BJ (cell line): ENCODE measurements at regions not wholly inside any gene's neighbourhood (a gene's known extent, or its start where the extent isn't known, plus 50 kb on each side); places are given as distances from the start of the nearest gene placed in this dataset.

Experiments used
- CTCF ChIA-PET: fragments of 350-600 bp; formaldehyde crosslinking; extraction: SDS; loops from one replicate; lab custom pipeline; 2021; ENCODE audit warnings: antibody characterized with exemption, inconsistent platforms; lab: Yijun Ruan, JAX
- POLR2A ChIA-PET: fragments of 300-600 bp; sonication (Branson Sonifier 250); formaldehyde crosslinking; extraction: SDS; loops from one replicate; lab custom pipeline; 2021; ENCODE audit warnings: antibody characterized with exemption; lab: Charles Lee
- DNase-seq: peaks from one replicate; pipeline ENCODE4 v3.0.0-alpha.2; 2011; ENCODE audit warnings: low read depth
- H3K27me3 ChIP-seq: 2 replicates; pipeline ENCODE4 v1.6.0; 2011; ENCODE audit warnings: low read length; ENCODE audit not compliant: control insufficient read depth, insufficient read depth
- H3K36me3 ChIP-seq: 2 replicates; pipeline ENCODE4 v1.5.1; 2011; ENCODE audit warnings: low read length; ENCODE audit not compliant: control insufficient read depth, insufficient read depth
- H3K4me3 ChIP-seq: 2 replicates; pipeline ENCODE4 v1.5.1; 2011; ENCODE audit warnings: low read depth, mild to moderate bottlenecking, control low read depth, low read length
- CTCF ChIP-seq: IDR thresholded peaks from 2 replicates; pipeline ENCODE4 v1.5.1; 2011; ENCODE audit warnings: low read depth, mild to moderate bottlenecking, control low read depth, inconsistent platforms, low read length, moderate library complexity; ENCODE audit not compliant: insufficient read depth

- no peak for TF ChIP-seq CTCF
- Histone ChIP-seq H3K4me3 (no peak overlapping the region), H3K27me3 (no peaks in the 10 kb centered on the region), H3K36me3 (no peaks in the 10 kb centered on the region)
- ChIA-PET POLR2A (no interaction called here), CTCF (no interaction called here)
- no peak for DNase-seq
These were observed 73.5 kb upstream of the VASH1 start for GRCh38 chr14:76687611-76688382.

GRCh38 chr14:76688383-76688671 is 72.9 kb upstream of the VASH1 start:
- ChIA-PET CTCF (no interaction called here), POLR2A (no interaction called here)
- Histone ChIP-seq H3K27me3 (no peaks in the 10 kb centered on the region), H3K4me3 (no peak overlapping the region), H3K36me3 (no peaks in the 10 kb centered on the region)
- no peak for TF ChIP-seq CTCF
- DNase-seq: no peak

DNA sequence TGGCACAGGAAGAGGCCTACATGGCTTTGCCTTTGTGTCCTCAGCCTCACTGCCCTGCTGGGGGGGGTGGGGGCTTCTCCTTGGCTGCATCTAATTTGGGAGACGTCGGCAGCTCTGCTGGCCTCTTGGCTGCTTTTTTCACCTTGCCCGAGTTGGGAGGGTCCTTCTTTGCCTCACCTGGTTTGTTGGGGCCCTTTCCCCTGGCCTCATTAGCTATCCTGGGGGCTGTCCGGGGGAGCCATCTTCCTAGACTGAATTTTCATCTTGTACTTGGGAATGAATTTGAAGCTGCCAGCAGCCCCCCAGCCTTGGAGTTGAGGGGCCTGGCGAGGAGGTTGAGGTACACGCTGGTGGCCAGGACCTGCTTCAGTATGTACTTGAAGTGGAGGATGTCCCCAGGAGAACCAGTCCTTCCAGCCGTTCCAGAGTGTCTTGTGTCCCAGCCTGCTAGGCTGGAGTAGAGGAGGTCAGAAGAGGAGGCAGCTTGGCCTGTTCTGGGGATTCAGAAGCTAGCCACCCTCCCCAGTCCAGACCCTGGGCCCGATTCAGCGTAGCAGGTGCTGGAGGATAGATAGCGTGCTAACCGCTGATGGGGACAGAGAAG is 70.7 kb upstream of the VASH1 start:
- POLR2A ChIA-PET: no interaction called here
- Histone ChIP-seq H3K36me3 (no peaks in the 10 kb centered on the region), H3K27me3 (no peaks in the 10 kb centered on the region), H3K4me3 (no peak overlapping the region)
- no peak for TF ChIP-seq CTCF
- DNase-seq: no peak
- CTCF ChIA-PET: interaction anchor here (0.6 to 1.2 kb wide), 3 partner anchors 19 to 92 kb away, joined by 3 read pairs; no protein-coding TSS in a partner anchor

GRCh38 chr14:76694106-76694505 is 67.2 kb upstream of the VASH1 start:
- no peak overlapping the region for H3K4me3 ChIP-seq
- no peaks in the 10 kb centered on the region for H3K27me3 ChIP-seq
- TF ChIP-seq CTCF: no peak
- POLR2A ChIA-PET: no interaction called here
- CTCF ChIA-PET: interaction anchor here (1.2 to 1.3 kb wide), 2 partner anchors 16 to 91 kb away, joined by 3 to 4 read pairs; no protein-coding TSS in a partner anchor
- DNase-seq: no peak
- no peaks in the 10 kb centered on the region for H3K36me3 ChIP-seq

DNA sequence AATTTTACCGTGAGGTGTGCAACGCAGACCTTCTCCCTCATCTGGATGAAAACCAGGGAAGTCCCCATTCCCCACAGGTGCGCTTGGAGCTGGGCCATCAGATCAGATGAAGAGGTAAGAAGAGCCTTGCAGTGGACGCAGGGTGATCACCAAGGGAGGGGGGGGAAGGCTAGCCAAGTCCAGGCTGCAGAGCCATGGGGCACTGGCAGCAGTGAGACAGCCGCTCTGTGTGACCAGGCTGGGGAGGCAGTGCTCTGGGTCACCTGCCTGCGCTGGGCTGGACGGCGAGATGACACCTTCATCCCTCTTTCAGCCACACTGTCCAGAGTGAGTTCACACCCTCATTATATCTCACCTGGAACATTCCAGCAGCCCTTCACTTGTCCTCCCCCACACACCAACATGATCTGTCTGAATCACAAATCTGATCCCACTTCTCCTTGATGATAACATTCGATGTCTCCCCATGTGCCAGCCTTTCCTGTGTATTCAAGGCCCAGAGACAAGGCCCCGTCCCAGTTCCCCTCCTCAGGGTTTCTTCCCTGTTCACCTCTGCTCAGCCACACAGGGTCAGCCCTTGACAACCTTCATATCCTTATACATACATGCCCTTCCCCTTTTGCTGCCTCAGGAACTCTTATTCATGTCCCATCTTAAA is 65.9 kb upstream of the VASH1 start:
- CTCF ChIA-PET: no interaction called here
- no peaks in the 10 kb centered on the region for H3K27me3 ChIP-seq

More for the DNA sequence above, 65.9 kb upstream of the VASH1 start:
- H3K36me3 ChIP-seq: no peaks in the 10 kb centered on the region
- H3K4me3 ChIP-seq: no peak overlapping the region
- no peak for TF ChIP-seq CTCF
- POLR2A ChIA-PET: no interaction called here
- no peak for DNase-seq
